ENCODE measurements at regions not wholly inside any gene's neighbourhood (a gene's known extent, or its start where the extent isn't known, plus 50 kb on each side); places are given as distances from the start of the nearest gene placed in this dataset.

DNA sequence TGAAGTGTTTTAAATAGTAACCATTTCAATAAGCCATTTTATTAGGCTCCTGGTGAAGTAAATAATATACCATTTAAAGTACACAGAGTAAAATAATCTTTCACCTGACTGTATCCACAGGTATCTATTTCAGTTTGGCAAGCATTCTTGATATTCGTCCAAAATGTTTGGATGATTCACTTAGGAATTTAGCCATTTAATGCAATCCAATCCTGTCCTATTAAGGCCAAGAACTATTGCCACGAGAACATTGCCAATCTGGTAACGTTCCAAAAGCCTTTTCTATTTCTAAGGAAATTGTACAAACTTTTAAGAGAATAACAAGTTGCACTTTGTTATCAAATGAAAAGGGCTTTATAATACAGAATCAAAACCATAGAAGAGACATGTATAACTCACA, 209.8 kb upstream of the THRB start:
- DNase-seq (ENCODE audit: low spot score) (no peak), ATAC-seq (no peak)
- Histone ChIP-seq H2AFZ (no peak overlapping the region), H3K27me3 (ENCODE audit: insufficient read depth) (no peaks in the 10 kb centered on the region), H3K9me2 (ENCODE audit: insufficient read depth) (no peaks in the 10 kb centered on the region), H4K20me1 (replicated peaks; ENCODE audit: insufficient read depth) (no peaks in the 10 kb centered on the region), H3K4me1 (ENCODE audit: insufficient read depth) (no peaks in the 10 kb centered on the region), H3K79me2 (replicated peaks; ENCODE audit: insufficient read depth) (no peaks in the 10 kb centered on the region), H3K4me3 (no peak overlapping the region), H3K27ac (ENCODE audit: low read depth) (no peak overlapping the region), H3K36me3 (ENCODE audit: insufficient read depth) (no peaks in the 10 kb centered on the region), H3F3A (replicated peaks; ENCODE audit: low read depth) (no peaks in the 10 kb centered on the region), H3K4me2 (no peak overlapping the region)
- Mint-ChIP-seq H3K27me3 (ENCODE audit: insufficient read depth, low read depth, poor library complexity) (peaks cover 4% of the 10 kb centered on the region), H3K4me3 (no peak overlapping the region), H3K4me1 (no peaks in the 10 kb centered on the region), H3K9me3 (no peaks in the 10 kb centered on the region), H3K27ac (no peak overlapping the region), H3K36me3 (ENCODE audit: low read depth) (no peaks in the 10 kb centered on the region)
- TF ChIP-seq EZH2 (IDR thresholded peaks at IDR 0.05; ENCODE audit: low read depth, unreplicated experiment) (no peak), STAT1 (IDR thresholded peaks at IDR 0.05; ENCODE audit: unreplicated experiment) (no peak), JUNB (IDR thresholded peaks at IDR 0.05; ENCODE audit: unreplicated experiment) (no peak), POLR2AphosphoS5 (IDR thresholded peaks at IDR 0.05; ENCODE audit: low read depth) (no peak), CREB1 (CRISPR knock-in tag; IDR thresholded peaks at IDR 0.05; ENCODE audit: low read depth) (no peak), EZH2phosphoT487 (IDR thresholded peaks at IDR 0.05; ENCODE audit: unreplicated experiment) (no peak), ZNF331 (CRISPR knock-in tag; IDR thresholded peaks at IDR 0.05; ENCODE audit: low read depth) (no peak), REST (IDR thresholded peaks at IDR 0.05; ENCODE audit: unreplicated experiment) (no peak), NANOG (IDR thresholded peaks at IDR 0.05; ENCODE audit: borderline replicate concordance) (no peak), CTCF (conservative IDR thresholded peaks at IDR 0.05; ENCODE audit: low read depth in 2 of 2) (no peak), ZNF114 (CRISPR knock-in tag; IDR thresholded peaks at IDR 0.05) (no peak)
- TF ChIP-seq, protein P1, sequence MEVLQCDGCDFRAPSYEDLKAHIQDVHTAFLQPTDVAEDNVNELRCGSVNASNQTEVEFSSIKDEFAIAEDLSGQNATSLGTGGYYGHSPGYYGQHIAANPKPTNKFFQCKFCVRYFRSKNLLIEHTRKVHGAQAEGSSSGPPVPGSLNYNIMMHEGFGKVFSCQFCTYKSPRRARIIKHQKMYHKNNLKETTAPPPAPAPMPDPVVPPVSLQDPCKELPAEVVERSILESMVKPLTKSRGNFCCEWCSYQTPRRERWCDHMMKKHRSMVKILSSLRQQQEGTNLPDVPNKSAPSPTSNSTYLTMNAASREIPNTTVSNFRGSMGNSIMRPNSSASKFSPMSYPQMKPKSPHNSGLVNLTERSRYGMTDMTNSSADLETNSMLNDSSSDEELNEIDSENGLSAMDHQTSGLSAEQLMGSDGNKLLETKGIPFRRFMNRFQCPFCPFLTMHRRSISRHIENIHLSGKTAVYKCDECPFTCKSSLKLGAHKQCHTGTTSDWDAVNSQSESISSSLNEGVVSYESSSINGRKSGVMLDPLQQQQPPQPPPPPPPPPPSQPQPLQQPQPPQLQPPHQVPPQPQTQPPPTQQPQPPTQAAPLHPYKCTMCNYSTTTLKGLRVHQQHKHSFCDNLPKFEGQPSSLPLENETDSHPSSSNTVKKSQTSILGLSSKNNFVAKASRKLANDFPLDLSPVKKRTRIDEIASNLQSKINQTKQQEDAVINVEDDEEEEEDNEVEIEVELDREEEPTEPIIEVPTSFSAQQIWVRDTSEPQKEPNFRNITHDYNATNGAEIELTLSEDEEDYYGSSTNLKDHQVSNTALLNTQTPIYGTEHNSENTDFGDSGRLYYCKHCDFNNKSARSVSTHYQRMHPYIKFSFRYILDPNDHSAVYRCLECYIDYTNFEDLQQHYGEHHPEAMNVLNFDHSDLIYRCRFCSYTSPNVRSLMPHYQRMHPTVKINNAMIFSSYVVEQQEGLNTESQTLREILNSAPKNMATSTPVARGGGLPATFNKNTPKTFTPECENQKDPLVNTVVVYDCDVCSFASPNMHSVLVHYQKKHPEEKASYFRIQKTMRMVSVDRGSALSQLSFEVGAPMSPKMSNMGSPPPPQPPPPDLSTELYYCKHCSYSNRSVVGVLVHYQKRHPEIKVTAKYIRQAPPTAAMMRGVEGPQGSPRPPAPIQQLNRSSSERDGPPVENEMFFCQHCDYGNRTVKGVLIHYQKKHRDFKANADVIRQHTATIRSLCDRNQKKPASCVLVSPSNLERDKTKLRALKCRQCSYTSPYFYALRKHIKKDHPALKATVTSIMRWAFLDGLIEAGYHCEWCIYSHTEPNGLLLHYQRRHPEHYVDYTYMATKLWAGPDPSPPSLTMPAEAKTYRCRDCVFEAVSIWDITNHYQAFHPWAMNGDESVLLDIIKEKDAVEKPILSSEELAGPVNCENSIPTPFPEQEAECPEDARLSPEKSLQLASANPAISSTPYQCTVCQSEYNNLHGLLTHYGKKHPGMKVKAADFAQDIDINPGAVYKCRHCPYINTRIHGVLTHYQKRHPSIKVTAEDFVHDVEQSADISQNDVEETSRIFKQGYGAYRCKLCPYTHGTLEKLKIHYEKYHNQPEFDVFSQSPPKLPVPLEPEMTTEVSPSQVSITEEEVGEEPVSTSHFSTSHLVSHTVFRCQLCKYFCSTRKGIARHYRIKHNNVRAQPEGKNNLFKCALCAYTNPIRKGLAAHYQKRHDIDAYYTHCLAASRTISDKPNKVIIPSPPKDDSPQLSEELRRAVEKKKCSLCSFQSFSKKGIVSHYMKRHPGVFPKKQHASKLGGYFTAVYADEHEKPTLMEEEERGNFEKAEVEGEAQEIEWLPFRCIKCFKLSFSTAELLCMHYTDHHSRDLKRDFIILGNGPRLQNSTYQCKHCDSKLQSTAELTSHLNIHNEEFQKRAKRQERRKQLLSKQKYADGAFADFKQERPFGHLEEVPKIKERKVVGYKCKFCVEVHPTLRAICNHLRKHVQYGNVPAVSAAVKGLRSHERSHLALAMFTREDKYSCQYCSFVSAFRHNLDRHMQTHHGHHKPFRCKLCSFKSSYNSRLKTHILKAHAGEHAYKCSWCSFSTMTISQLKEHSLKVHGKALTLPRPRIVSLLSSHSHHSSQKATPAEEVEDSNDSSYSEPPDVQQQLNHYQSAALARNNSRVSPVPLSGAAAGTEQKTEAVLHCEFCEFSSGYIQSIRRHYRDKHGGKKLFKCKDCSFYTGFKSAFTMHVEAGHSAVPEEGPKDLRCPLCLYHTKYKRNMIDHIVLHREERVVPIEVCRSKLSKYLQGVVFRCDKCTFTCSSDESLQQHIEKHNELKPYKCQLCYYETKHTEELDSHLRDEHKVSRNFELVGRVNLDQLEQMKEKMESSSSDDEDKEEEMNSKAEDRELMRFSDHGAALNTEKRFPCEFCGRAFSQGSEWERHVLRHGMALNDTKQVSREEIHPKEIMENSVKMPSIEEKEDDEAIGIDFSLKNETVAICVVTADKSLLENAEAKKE (CRISPR knock-in tag; IDR thresholded peaks at IDR 0.05), result no peak
- TF ChIP-seq, protein P2, sequence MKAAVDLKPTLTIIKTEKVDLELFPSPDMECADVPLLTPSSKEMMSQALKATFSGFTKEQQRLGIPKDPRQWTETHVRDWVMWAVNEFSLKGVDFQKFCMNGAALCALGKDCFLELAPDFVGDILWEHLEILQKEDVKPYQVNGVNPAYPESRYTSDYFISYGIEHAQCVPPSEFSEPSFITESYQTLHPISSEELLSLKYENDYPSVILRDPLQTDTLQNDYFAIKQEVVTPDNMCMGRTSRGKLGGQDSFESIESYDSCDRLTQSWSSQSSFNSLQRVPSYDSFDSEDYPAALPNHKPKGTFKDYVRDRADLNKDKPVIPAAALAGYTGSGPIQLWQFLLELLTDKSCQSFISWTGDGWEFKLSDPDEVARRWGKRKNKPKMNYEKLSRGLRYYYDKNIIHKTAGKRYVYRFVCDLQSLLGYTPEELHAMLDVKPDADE (IDR thresholded peaks at IDR 0.05), result no peak
